HepG2 (cell line): ENCODE measurements at regions not wholly inside any gene's neighbourhood (a gene's known extent, or its start where the extent isn't known, plus 50 kb on each side); places are given as distances from the start of the nearest gene placed in this dataset.

Source experiments
- ELF1 ChIP-seq: sonication (generic); formaldehyde crosslinking; IDR thresholded peaks from 2 replicates; pipeline ENCODE4 v1.4.0; 2020; ENCODE audit warnings: missing genetic modification reagents
- SIX1 ChIP-seq: sonication (generic); formaldehyde crosslinking; IDR thresholded peaks from 2 replicates; pipeline ENCODE4 v1.4.0; 2020; ENCODE audit warnings: missing genetic modification reagents, borderline replicate concordance
- SMC3 ChIP-seq: IDR thresholded peaks from 2 replicates; pipeline ENCODE4 v1.6.1; 2011; ENCODE audit warnings: low read length, improper control_type of control experiment
- SP2 ChIP-seq: sonication (generic); formaldehyde crosslinking; IDR thresholded peaks from 2 replicates; pipeline ENCODE4 v1.5.1; 2020; ENCODE audit warnings: mild to moderate bottlenecking, missing genetic modification reagents
- U2AF2 ChIP-seq: fragments of 200-400 bp; formaldehyde crosslinking; IDR thresholded peaks from 2 replicates; pipeline ENCODE4 v1.6.1; 2017; ENCODE audit warnings: low read depth, mild to moderate bottlenecking, low read length
- ZFP41 ChIP-seq: sonication (generic); formaldehyde crosslinking; IDR thresholded peaks from 2 replicates; pipeline ENCODE4 v1.4.0; 2020; ENCODE audit warnings: mild to moderate bottlenecking, missing genetic modification reagents, borderline replicate concordance
- ZNF282 ChIP-seq: fragments of 450-650 bp; IDR thresholded peaks from 2 replicates; pipeline ENCODE4 v1.6.1; 2018; ENCODE audit not compliant: partially characterized antibody
- ZNF782 ChIP-seq: sonication (generic); formaldehyde crosslinking; IDR thresholded peaks from 2 replicates; pipeline ENCODE4 v1.4.0; 2020; ENCODE audit warnings: missing genetic modification reagents, mild to moderate bottlenecking, borderline replicate concordance

- no peak for TF ChIP-seq ZNF782 (CRISPR knock-in tag)
- TF ChIP-seq ZFP41 = no peak
- TF ChIP-seq U2AF2 = no peak
- TF ChIP-seq ZNF282 = no peak
- no peak for TF ChIP-seq ELF1 (CRISPR knock-in tag)
- TF ChIP-seq SMC3 = no peak
- TF ChIP-seq SP2 (CRISPR knock-in tag) = no peak
- no peak for TF ChIP-seq SIX1
Observed at GRCh38 chr11:86738568-86738967, 61.8 kb upstream of the PRSS23 start.
